ENCODE measurements at regions not wholly inside any gene's neighbourhood (a gene's known extent, or its start where the extent isn't known, plus 50 kb on each side); places are given as distances from the start of the nearest gene placed in this dataset.

GRCh38 chrX:5730556-5730955 is 498.1 kb downstream of the NLGN4X start:
- Histone ChIP-seq H4K20me1 (replicated peaks; ENCODE audit: insufficient read depth) (no peaks in the 10 kb centered on the region), H3K27ac (ENCODE audit: low read depth) (no peak overlapping the region), H2AFZ (no peak overlapping the region), H3K4me2 (no peak overlapping the region), H3K9me2 (ENCODE audit: insufficient read depth) (no peaks in the 10 kb centered on the region), H3K36me3 (ENCODE audit: insufficient read depth) (no peaks in the 10 kb centered on the region), H3K4me3 (no peak overlapping the region), H3K4me1 (ENCODE audit: insufficient read depth) (no peaks in the 10 kb centered on the region), H3F3A (replicated peaks; ENCODE audit: low read depth) (no peaks in the 10 kb centered on the region), H3K27me3 (ENCODE audit: insufficient read depth) (no peaks in the 10 kb centered on the region), H3K79me2 (replicated peaks; ENCODE audit: insufficient read depth) (no peaks in the 10 kb centered on the region)
- TF ChIP-seq JUNB (IDR thresholded peaks at IDR 0.05; ENCODE audit: unreplicated experiment) (no peak), ZNF462 (CRISPR knock-in tag; IDR thresholded peaks at IDR 0.05) (no peak), CREB1 (CRISPR knock-in tag; IDR thresholded peaks at IDR 0.05; ENCODE audit: low read depth) (no peak), POLR2AphosphoS5 (IDR thresholded peaks at IDR 0.05; ENCODE audit: low read depth) (no peak), STAT1 (IDR thresholded peaks at IDR 0.05; ENCODE audit: unreplicated experiment) (no peak), ZNF331 (CRISPR knock-in tag; IDR thresholded peaks at IDR 0.05; ENCODE audit: low read depth) (no peak), EZH2phosphoT487 (IDR thresholded peaks at IDR 0.05; ENCODE audit: unreplicated experiment) (no peak), ZNF114 (CRISPR knock-in tag; IDR thresholded peaks at IDR 0.05) (no peak), REST (IDR thresholded peaks at IDR 0.05; ENCODE audit: unreplicated experiment) (no peak), ETS1 (IDR thresholded peaks at IDR 0.05) (no peak), EZH2 (IDR thresholded peaks at IDR 0.05; ENCODE audit: low read depth, unreplicated experiment) (no peak), NANOG (IDR thresholded peaks at IDR 0.05; ENCODE audit: borderline replicate concordance) (no peak)
- TF ChIP-seq, protein P1, sequence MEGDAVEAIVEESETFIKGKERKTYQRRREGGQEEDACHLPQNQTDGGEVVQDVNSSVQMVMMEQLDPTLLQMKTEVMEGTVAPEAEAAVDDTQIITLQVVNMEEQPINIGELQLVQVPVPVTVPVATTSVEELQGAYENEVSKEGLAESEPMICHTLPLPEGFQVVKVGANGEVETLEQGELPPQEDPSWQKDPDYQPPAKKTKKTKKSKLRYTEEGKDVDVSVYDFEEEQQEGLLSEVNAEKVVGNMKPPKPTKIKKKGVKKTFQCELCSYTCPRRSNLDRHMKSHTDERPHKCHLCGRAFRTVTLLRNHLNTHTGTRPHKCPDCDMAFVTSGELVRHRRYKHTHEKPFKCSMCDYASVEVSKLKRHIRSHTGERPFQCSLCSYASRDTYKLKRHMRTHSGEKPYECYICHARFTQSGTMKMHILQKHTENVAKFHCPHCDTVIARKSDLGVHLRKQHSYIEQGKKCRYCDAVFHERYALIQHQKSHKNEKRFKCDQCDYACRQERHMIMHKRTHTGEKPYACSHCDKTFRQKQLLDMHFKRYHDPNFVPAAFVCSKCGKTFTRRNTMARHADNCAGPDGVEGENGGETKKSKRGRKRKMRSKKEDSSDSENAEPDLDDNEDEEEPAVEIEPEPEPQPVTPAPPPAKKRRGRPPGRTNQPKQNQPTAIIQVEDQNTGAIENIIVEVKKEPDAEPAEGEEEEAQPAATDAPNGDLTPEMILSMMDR (conservative IDR thresholded peaks at IDR 0.05; ENCODE audit: low read depth in 2 of 2) = no peak
- Mint-ChIP-seq H3K27ac (no peak overlapping the region), H3K27me3 (ENCODE audit: insufficient read depth, low read depth, poor library complexity) (no peaks in the 10 kb centered on the region), H3K36me3 (ENCODE audit: low read depth) (peaks cover 2% of the 10 kb centered on the region; the same call in 1 of the 3 replicates), H3K4me1 (no peaks in the 10 kb centered on the region), H3K4me3 (no peak overlapping the region), H3K9me3 (no peaks in the 10 kb centered on the region)
- DNase-seq (ENCODE audit: low spot score) (no peak), ATAC-seq (no peak)
